Stimulated activated naive CD4-positive, alpha-beta T cell treated with Interleukin-2 at 50 U/mL for 16 hours (primary cell): ENCODE measurements at regions not wholly inside any gene's neighbourhood (a gene's known extent, or its start where the extent isn't known, plus 50 kb on each side); places are given as distances from the start of the nearest gene placed in this dataset.

ENCODE experiments used
- DNase-seq: peaks from one replicate; lab custom pipeline; 2025; lab: John Stamatoyannopoulos, UW

DNA sequence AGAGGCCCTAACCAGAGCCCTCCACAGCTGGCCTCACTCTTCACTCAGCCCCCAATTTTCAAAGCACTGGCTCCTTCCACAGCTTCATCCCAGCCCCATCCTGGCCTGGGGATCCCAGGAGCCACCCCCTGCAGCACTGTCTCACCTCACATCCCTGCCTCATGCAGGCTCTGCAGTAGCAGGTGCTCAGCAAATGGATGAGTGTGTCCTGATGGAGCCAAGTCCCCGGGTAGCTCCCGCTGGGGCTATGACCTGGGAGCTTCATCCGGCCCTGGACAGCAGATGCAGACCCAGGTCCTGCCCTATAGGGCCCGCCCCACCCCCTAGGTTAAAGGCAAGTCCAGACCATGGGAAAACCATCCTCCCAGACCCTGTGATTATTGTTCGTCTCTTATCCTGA lies 143.2 kb upstream of the ZNF507 start:
- DNase-seq = no peak

GRCh38 chr19:32203161-32203560 lies 142.2 kb upstream of the ZNF507 start:
- no peak for DNase-seq

DNA sequence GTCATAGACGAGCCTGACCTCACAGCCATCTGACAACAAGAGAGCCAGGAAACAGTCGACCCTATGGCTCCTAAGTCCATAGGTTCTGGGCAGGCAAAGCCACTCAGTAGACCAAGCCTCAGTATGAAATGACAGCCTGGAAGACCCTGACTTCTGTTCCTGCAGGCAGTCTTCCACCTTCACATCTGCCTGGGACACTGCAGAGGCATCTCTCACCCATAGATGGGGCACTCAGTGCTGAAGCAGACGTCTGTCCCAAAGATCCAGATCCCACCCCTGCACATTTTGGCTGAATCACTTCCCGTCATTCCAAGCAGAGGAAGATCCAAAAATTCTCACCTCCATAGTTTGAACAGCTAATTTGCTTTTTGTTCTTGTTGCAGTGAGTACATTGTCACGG lies 139.3 kb upstream of the ZNF507 start:
- no peak for DNase-seq

- DNase-seq = no peak
These were observed 137.3 kb upstream of the ZNF507 start for GRCh38 chr19:32208060-32208459.

- no peak for DNase-seq
These were observed 126.0 kb upstream of the ZNF507 start for GRCh38 chr19:32219392-32219791.

DNA sequence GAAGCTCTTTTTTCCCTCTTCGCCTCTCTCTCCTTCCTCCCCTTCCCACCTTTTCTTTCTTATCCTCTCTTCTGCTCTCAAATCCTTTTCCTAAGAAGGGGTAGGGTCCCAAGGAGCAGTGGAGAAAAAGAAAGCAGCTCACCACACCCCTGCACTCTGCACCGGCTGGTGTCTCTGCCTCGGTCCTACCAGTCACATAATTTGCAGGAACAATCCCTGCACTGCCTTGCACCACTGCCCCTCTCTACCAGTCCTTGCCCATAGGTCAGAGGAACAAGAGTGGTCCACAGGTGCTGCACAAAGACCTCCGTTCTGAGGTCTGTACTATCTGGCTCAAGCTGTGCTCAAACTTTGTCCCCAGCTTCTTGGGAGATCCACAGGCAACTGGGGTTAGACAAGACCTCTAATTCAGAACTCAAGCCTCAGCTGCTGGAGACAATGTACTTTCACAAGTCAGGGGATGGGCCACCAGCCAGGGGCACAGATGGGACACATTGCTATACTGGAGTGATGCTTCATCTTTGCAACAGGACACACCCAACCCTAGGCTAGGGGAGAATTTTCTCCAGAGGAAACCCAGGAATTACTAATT lies 125.4 kb upstream of the ZNF507 start:
- no peak for DNase-seq

- no peak for DNase-seq
These were observed 124.5 kb upstream of the ZNF507 start for GRCh38 chr19:32220951-32221350.

DNA sequence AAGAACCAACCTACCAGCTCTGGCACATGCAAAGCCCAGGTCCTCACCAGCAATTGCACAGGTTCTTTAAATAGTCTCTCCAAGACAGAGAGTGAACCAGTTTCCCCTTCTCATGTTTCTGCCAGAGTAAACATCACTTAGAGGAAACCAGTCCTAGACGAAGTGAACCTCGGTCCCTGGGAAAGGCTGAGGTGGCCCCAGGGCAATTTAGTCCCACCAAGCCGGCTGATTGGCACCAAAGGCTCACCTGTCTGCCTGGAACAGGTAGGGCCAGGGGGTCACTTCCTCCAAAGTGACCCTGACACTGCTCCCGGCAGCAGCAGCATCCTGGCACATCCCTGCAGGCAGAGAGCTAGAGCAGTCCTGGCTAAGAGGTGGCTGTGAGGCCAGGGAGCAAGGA lies 122.9 kb upstream of the ZNF507 start:
- no peak for DNase-seq

GRCh38 chr19:32223106-32223505 lies 122.3 kb upstream of the ZNF507 start:
- DNase-seq = no peak

- no peak for DNase-seq
These were observed 121.6 kb upstream of the ZNF507 start for GRCh38 chr19:32223595-32224370.

- peak; percentile 23 for DNase-seq
These were observed 120.8 kb upstream of the ZNF507 start for GRCh38 chr19:32224371-32225244.

DNA sequence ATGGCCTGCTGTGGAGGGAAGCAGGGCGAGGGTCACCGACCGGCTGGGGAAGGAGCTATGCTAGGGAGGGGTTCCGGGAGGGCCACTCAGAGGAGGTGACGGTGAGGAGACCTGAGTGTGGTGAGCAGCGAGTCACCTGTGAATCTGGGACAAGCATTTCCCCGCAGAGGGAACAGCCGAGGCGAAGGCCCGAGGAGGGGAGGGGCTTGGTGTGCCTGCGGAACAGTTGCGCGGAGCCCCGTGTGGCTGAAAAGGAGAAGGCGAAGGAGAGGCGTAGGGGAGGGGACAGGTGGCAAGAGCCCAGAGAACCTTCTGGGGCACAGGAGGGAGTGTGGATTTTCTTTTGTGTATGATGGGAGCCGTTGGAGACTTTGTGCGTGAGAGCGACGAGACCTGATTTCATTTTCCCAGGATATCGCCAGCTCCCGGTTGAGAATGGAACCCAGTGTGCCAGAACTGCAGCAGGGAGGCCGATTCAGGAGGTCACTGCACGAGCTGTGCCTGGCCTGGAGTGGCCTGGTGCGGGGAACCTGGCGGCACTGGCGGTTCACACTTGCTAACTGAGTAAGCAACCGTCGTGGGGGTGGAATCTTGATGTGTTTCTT lies 117.7 kb upstream of the ZNF507 start:
- DNase-seq = no peak

DNA sequence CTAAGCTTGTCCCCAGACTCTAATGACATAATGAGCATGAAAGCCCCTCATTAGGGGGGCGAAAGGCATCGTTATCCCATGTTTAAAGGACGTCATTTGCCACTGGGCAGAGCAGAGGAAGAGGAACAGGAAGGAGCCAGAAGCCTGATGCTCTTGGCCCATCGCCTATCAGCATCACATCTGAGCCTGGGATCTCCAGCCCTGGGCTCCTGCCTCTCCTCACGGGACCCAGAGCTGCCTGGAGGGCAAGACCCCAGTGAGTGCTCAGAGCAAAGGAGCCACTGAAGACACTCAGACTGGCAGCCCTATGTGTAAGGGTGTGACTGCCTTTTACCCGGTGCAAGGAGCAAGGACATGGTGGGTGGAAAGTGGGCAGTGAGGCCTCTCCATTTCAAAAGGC lies 115.0 kb upstream of the ZNF507 start:
- no peak for DNase-seq

- DNase-seq = no peak
These were observed 114.4 kb upstream of the ZNF507 start for GRCh38 chr19:32231020-32231419.

DNA sequence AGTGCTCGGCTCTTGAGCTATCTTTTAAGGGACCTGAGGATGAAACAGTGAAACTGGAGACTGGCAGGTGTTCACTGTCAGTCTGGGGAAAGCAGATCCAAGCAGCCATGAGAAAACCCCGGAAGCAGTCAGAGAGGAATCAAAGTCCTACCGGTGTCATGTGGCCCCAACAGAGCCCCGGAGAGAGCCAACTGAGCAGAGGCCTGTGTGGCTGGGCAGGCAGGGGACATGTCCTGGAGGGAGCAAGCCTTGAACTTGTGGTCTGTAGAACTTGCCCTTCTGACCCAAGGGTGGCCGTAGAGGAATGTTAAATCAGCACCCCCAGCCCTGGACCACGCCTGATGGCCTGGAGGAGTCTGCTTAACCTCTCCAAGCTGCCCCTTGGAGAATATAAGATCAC lies 113.7 kb upstream of the ZNF507 start:
- no peak for DNase-seq

DNA sequence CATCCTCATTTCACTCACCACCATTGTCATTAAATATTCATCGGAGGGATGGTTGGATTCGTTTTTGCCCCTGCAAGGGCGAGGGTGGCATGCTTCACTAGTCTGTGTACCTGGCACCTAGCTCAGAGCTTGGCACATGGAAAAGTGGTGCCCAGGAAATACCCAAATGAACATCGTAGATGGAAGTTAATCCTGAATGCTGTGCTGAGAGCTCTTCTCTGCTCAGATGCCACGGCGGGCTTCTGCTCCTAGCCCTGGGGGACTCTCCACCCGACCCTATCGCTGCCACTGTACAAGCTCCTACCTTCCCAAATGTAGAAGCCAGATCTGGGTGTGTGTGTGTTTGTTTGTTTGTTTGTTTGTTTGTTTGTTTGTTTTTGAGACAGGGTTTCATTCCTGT lies 113.0 kb upstream of the ZNF507 start:
- DNase-seq = no peak

DNA sequence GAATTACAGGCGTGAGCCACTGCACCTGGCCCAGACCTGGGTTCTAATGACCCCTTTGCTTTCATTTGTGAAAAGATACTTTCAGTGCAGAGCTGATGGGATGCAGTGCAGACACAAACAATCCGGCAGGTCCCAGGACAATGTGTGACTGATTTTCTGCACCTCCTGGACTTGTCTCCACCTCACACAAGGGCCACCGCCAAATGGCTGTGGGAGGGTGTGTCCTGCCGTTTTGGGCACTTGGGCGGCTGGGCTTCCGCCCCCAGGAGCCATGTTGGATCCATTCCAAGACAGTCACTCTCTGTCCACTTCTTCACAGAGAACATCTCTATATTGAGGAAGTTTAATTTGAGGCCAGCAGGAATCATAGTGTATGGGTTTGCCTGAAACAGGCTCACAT lies 112.3 kb upstream of the ZNF507 start:
- no peak for DNase-seq

- no peak for DNase-seq
These were observed 111.5 kb upstream of the ZNF507 start for GRCh38 chr19:32233885-32234284.

DNA sequence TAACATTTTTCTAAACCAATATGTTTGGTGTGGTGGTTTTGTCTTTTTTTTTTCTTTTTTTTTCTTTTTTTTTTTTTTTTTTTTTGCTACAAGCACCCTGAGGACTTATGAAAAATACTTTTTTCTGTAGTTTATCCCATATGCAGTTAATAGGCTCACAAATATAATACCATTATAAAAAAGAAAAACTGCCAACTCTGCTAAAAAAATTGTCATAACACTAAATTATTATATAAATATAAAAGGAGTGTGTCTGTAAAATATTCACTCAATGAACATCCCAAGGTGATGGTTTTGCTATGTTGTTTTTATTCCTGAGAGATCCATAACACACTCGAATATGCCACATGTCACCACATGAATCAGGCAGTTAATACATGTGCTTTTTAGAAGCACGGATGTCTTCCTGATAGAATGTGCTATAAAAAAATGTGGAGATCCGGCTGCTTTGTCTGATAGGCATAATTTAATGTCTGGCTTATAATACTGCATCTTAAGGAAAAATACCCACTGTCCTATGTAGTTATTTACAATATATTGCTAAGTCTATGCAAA lies 110.7 kb upstream of the ZNF507 start:
- DNase-seq = no peak

DNA sequence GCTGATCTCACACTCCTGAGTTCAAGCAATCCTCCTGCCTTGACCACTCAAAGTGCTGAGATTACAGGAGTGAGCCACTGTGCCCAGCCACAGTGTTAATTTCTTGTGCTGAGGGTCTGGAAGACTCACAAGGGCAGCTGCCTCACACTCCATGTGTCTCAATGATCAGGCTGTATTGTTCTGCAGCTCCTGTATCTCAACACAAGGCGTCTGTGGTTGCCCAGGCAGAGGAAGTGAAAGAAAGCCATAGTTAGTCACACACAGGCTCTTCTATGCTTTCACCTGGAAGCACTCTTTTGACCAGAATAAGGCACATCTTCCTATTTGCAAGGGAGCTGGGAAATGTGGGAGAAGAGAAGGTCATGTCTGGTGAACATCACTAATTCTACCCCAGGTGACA lies 107.3 kb upstream of the ZNF507 start:
- no peak for DNase-seq

- DNase-seq = no peak
These were observed 105.1 kb upstream of the ZNF507 start for GRCh38 chr19:32240316-32240715.

GRCh38 chr19:32241306-32241705 lies 104.1 kb upstream of the ZNF507 start:
- no peak for DNase-seq
